GM23338 (cell line): ENCODE measurements at regions not wholly inside any gene's neighbourhood (a gene's known extent, or its start where the extent isn't known, plus 50 kb on each side); places are given as distances from the start of the nearest gene placed in this dataset.
"Not testable (repeated sequence)": the region's sequence is repeated elsewhere in the genome, so short reads cannot be mapped to it uniquely, and the experiment has no call there.

Source experiments
- ATAC-seq: fragments of 200-7000 bp; cut with Tn5 transposase; 3 replicates; pipeline ENCODE4 v1.9.1; 2020
- DNase-seq: peaks from one replicate; pipeline ENCODE4 v3.0.0-alpha.2; 2015; ENCODE audit warnings: low spot score
- H2AFZ ChIP-seq: fragments of 200-600 bp; sonication (generic); 2 replicates; pipeline ENCODE4 v1.8.0; 2016; ENCODE audit warnings: antibody characterized with exemption, mild to moderate bottlenecking, moderate library complexity
- H3F3A ChIP-seq: fragments of 200-600 bp; sonication (generic); replicated peaks from 2 replicates; pipeline ENCODE4 v1.8.0; 2017; ENCODE audit warnings: antibody characterized with exemption, mixed run types, low read depth
- H3K27ac ChIP-seq: fragments of 200-600 bp; sonication (generic); 2 replicates; pipeline ENCODE4 v1.6.1; 2016; ENCODE audit warnings: low read depth
- H3K27me3 ChIP-seq: fragments of 200-600 bp; sonication (generic); 2 replicates; pipeline ENCODE4 v1.8.0; 2016; ENCODE audit warnings: mild to moderate bottlenecking, mixed run types, moderate library complexity; ENCODE audit not compliant: insufficient read depth
- H3K36me3 ChIP-seq: fragments of 200-600 bp; sonication (generic); 2 replicates; pipeline ENCODE4 v1.8.0; 2016; ENCODE audit warnings: mild to moderate bottlenecking; ENCODE audit not compliant: insufficient read depth
- H3K4me1 ChIP-seq: fragments of 200-600 bp; sonication (generic); 2 replicates; pipeline ENCODE4 v1.8.0; 2016; ENCODE audit warnings: mild to moderate bottlenecking, moderate library complexity; ENCODE audit not compliant: insufficient read depth
- H3K4me2 ChIP-seq: fragments of 200-600 bp; sonication (generic); 2 replicates; pipeline ENCODE4 v1.7.1; 2017; ENCODE audit warnings: mixed run types
- H3K4me3 ChIP-seq: fragments of 200-600 bp; sonication (generic); 2 replicates; pipeline ENCODE4 v1.6.1; 2016; ENCODE audit warnings: mixed run types
- H3K79me2 ChIP-seq: fragments of 200-600 bp; sonication (generic); replicated peaks from 2 replicates; pipeline ENCODE4 v1.8.0; 2017; ENCODE audit warnings: mild to moderate bottlenecking; ENCODE audit not compliant: insufficient read depth
- H3K9me2 ChIP-seq: fragments of 200-600 bp; sonication (generic); 2 replicates; pipeline ENCODE4 v1.8.0; 2017; ENCODE audit not compliant: insufficient read depth
- H4K20me1 ChIP-seq: fragments of 200-600 bp; sonication (generic); replicated peaks from 2 replicates; pipeline ENCODE4 v1.8.0; 2017; ENCODE audit warnings: mild to moderate bottlenecking; ENCODE audit not compliant: insufficient read depth
- H3K27ac Mint-ChIP-seq: 2 replicates; pipeline ENCODE4 v1.8.0; 2020; ENCODE audit warnings: inconsistent platforms, mild to moderate bottlenecking, moderate library complexity, mixed read lengths
- H3K27me3 Mint-ChIP-seq: 3 replicates; pipeline ENCODE4 v1.8.0; 2022; ENCODE audit warnings: low read depth, mild to moderate bottlenecking, moderate library complexity, mixed read lengths, inconsistent platforms; ENCODE audit not compliant: insufficient read depth, poor library complexity
- H3K36me3 Mint-ChIP-seq: 3 replicates; pipeline ENCODE4 v1.8.0; 2021; ENCODE audit warnings: low read depth, mild to moderate bottlenecking, inconsistent platforms, moderate library complexity, mixed read lengths
- H3K4me1 Mint-ChIP-seq: 3 replicates; pipeline ENCODE4 v1.8.0; 2020; ENCODE audit warnings: mild to moderate bottlenecking, inconsistent platforms, mixed read lengths
- H3K4me3 Mint-ChIP-seq: 3 replicates; pipeline ENCODE4 v1.8.0; 2021; ENCODE audit warnings: moderate library complexity, mild to moderate bottlenecking, inconsistent platforms, mixed read lengths
- H3K9me3 Mint-ChIP-seq: 3 replicates; pipeline ENCODE4 v1.8.0; 2020; ENCODE audit warnings: moderate library complexity, mild to moderate bottlenecking, inconsistent platforms, mixed read lengths
- CREB1 ChIP-seq: fragments of 250-450 bp; sonication (Bioruptor Pico); IDR thresholded peaks from 2 replicates; pipeline ENCODE4 v1.5.0; 2020; ENCODE audit warnings: low read depth, mild to moderate bottlenecking, moderate library complexity
- EZH2 ChIP-seq: fragments of 200-600 bp; sonication (generic); IDR thresholded peaks from one replicate; pipeline ENCODE4 v1.8.0; 2017; ENCODE audit warnings: antibody characterized with exemption, mild to moderate bottlenecking, low read depth; ENCODE audit not compliant: unreplicated experiment
- EZH2phosphoT487 ChIP-seq: fragments of 200-600 bp; sonication (generic); IDR thresholded peaks from one replicate; pipeline ENCODE4 v1.8.1; 2018; ENCODE audit warnings: antibody characterized with exemption; ENCODE audit not compliant: unreplicated experiment
- JUNB ChIP-seq: IDR thresholded peaks from one replicate; pipeline ENCODE4 v1.6.1; 2016; ENCODE audit warnings: antibody characterized with exemption; ENCODE audit not compliant: unreplicated experiment
- NANOG ChIP-seq: IDR thresholded peaks from 2 replicates; pipeline ENCODE4 v1.6.1; 2016; ENCODE audit warnings: antibody characterized with exemption, borderline replicate concordance
- POLR2AphosphoS5 ChIP-seq: IDR thresholded peaks from 2 replicates; pipeline ENCODE4 v1.6.1; 2016; ENCODE audit warnings: antibody characterized with exemption, low read depth
- STAT1 ChIP-seq: IDR thresholded peaks from one replicate; pipeline ENCODE4 v1.6.1; 2016; ENCODE audit warnings: antibody characterized with exemption; ENCODE audit not compliant: unreplicated experiment
- ZNF114 ChIP-seq: fragments of 250-450 bp; sonication (Bioruptor Pico); IDR thresholded peaks from 2 replicates; pipeline ENCODE4 v1.5.0; 2020; ENCODE audit warnings: mild to moderate bottlenecking, moderate library complexity
- ZNF331 ChIP-seq: fragments of 250-450 bp; sonication (Bioruptor Pico); IDR thresholded peaks from 2 replicates; pipeline ENCODE4 v1.5.0; 2020; ENCODE audit warnings: low read depth, mild to moderate bottlenecking, moderate library complexity
- TF ChIP-seq, protein P1 (sequence below), 2 experiments: fragments of 200-600 bp in 1 of 2; sonication (generic) in 1 of 2; conservative IDR thresholded peaks; 2 replicates each; pipeline versions ENCODE4 v1.5.1 to v1.6.1; 2016 to 2017; ENCODE audit warnings: antibody characterized with exemption in 2 of 2, low read depth in 2 of 2, mild to moderate bottlenecking in 2 of 2, moderate library complexity in 1 of 2
- TF ChIP-seq, protein P2 (sequence below): IDR thresholded peaks from 2 replicates; pipeline ENCODE4 v1.6.1; 2016; ENCODE audit warnings: antibody characterized with exemption
- TF ChIP-seq, protein P3 (sequence below): fragments of 250-450 bp; sonication (Bioruptor Pico); IDR thresholded peaks from 2 replicates; pipeline ENCODE4 v1.5.0; 2020; ENCODE audit warnings: mild to moderate bottlenecking, moderate library complexity

DNA sequence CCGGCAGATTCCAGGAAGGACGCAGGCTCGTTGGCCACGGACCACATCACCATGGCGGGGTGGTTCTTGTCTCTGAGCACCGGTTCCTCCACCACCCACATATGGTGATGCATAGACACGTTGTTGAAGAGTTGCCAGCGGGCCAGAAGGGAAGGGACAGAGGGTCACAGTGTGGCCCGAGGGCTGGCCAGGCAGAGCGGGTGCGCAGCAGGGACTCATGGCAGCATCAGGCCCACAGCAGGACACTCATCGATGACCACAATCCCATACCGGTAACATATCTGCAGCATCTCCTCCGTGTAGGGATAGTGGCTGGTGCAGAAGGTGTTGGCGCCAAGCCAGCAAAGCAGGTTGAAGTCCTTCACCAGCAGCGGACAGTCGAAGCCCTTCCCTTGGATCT is 469.2 kb upstream of the FAM174A start:
- H3K4me1 ChIP-seq, H3K4me3 Mint-ChIP-seq, H2AFZ ChIP-seq, H3K4me1 Mint-ChIP-seq, ATAC-seq, DNase-seq, H3K9me3 Mint-ChIP-seq, H3K4me3 ChIP-seq, H4K20me1 ChIP-seq, H3K27ac ChIP-seq, H3K27ac Mint-ChIP-seq, H3K27me3 ChIP-seq, H3K27me3 Mint-ChIP-seq, H3K4me2 ChIP-seq, H3F3A ChIP-seq, H3K36me3 ChIP-seq, H3K79me2 ChIP-seq, H3K36me3 Mint-ChIP-seq, H3K9me2 ChIP-seq: not testable (repeated sequence)

DNA sequence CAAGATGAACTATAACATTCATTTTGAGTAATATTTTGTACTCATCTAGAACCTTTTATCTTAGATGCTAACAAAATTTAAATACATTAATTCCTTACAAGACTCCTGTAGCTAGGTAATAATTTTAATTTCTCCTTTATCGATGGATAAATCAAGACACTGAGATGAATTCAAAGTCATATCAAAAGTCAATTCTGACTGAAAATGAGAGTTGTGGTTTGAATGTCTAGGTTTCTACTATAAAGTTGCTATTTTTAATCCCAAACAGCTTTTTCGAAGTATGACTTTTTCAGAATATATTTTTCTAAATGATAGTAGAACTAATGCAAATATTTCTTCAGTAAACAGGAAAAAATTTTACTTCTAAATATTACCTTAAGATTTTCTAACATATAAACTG is 491.7 kb upstream of the FAM174A start:
- Histone ChIP-seq H3K27me3 (no peaks in the 10 kb centered on the region), H3K36me3 (no peaks in the 10 kb centered on the region), H3K4me3 (no peak overlapping the region)
- TF ChIP-seq CREB1 (CRISPR knock-in tag) (no peak), ZNF114 (CRISPR knock-in tag) (no peak), NANOG (no peak), STAT1 (no peak), EZH2phosphoT487 (no peak), EZH2 (no peak), ZNF331 (CRISPR knock-in tag) (no peak), JUNB (no peak), POLR2AphosphoS5 (no peak)
- TF ChIP-seq, protein P1, sequence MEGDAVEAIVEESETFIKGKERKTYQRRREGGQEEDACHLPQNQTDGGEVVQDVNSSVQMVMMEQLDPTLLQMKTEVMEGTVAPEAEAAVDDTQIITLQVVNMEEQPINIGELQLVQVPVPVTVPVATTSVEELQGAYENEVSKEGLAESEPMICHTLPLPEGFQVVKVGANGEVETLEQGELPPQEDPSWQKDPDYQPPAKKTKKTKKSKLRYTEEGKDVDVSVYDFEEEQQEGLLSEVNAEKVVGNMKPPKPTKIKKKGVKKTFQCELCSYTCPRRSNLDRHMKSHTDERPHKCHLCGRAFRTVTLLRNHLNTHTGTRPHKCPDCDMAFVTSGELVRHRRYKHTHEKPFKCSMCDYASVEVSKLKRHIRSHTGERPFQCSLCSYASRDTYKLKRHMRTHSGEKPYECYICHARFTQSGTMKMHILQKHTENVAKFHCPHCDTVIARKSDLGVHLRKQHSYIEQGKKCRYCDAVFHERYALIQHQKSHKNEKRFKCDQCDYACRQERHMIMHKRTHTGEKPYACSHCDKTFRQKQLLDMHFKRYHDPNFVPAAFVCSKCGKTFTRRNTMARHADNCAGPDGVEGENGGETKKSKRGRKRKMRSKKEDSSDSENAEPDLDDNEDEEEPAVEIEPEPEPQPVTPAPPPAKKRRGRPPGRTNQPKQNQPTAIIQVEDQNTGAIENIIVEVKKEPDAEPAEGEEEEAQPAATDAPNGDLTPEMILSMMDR (conservative IDR thresholded peaks at IDR 0.05; ENCODE audit: low read depth in 2 of 2), result no peak
- TF ChIP-seq, protein P2, sequence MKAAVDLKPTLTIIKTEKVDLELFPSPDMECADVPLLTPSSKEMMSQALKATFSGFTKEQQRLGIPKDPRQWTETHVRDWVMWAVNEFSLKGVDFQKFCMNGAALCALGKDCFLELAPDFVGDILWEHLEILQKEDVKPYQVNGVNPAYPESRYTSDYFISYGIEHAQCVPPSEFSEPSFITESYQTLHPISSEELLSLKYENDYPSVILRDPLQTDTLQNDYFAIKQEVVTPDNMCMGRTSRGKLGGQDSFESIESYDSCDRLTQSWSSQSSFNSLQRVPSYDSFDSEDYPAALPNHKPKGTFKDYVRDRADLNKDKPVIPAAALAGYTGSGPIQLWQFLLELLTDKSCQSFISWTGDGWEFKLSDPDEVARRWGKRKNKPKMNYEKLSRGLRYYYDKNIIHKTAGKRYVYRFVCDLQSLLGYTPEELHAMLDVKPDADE, result no peak
- TF ChIP-seq, protein P3, sequence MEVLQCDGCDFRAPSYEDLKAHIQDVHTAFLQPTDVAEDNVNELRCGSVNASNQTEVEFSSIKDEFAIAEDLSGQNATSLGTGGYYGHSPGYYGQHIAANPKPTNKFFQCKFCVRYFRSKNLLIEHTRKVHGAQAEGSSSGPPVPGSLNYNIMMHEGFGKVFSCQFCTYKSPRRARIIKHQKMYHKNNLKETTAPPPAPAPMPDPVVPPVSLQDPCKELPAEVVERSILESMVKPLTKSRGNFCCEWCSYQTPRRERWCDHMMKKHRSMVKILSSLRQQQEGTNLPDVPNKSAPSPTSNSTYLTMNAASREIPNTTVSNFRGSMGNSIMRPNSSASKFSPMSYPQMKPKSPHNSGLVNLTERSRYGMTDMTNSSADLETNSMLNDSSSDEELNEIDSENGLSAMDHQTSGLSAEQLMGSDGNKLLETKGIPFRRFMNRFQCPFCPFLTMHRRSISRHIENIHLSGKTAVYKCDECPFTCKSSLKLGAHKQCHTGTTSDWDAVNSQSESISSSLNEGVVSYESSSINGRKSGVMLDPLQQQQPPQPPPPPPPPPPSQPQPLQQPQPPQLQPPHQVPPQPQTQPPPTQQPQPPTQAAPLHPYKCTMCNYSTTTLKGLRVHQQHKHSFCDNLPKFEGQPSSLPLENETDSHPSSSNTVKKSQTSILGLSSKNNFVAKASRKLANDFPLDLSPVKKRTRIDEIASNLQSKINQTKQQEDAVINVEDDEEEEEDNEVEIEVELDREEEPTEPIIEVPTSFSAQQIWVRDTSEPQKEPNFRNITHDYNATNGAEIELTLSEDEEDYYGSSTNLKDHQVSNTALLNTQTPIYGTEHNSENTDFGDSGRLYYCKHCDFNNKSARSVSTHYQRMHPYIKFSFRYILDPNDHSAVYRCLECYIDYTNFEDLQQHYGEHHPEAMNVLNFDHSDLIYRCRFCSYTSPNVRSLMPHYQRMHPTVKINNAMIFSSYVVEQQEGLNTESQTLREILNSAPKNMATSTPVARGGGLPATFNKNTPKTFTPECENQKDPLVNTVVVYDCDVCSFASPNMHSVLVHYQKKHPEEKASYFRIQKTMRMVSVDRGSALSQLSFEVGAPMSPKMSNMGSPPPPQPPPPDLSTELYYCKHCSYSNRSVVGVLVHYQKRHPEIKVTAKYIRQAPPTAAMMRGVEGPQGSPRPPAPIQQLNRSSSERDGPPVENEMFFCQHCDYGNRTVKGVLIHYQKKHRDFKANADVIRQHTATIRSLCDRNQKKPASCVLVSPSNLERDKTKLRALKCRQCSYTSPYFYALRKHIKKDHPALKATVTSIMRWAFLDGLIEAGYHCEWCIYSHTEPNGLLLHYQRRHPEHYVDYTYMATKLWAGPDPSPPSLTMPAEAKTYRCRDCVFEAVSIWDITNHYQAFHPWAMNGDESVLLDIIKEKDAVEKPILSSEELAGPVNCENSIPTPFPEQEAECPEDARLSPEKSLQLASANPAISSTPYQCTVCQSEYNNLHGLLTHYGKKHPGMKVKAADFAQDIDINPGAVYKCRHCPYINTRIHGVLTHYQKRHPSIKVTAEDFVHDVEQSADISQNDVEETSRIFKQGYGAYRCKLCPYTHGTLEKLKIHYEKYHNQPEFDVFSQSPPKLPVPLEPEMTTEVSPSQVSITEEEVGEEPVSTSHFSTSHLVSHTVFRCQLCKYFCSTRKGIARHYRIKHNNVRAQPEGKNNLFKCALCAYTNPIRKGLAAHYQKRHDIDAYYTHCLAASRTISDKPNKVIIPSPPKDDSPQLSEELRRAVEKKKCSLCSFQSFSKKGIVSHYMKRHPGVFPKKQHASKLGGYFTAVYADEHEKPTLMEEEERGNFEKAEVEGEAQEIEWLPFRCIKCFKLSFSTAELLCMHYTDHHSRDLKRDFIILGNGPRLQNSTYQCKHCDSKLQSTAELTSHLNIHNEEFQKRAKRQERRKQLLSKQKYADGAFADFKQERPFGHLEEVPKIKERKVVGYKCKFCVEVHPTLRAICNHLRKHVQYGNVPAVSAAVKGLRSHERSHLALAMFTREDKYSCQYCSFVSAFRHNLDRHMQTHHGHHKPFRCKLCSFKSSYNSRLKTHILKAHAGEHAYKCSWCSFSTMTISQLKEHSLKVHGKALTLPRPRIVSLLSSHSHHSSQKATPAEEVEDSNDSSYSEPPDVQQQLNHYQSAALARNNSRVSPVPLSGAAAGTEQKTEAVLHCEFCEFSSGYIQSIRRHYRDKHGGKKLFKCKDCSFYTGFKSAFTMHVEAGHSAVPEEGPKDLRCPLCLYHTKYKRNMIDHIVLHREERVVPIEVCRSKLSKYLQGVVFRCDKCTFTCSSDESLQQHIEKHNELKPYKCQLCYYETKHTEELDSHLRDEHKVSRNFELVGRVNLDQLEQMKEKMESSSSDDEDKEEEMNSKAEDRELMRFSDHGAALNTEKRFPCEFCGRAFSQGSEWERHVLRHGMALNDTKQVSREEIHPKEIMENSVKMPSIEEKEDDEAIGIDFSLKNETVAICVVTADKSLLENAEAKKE, result no peak

More for the DNA sequence above, 491.7 kb upstream of the FAM174A start:
- no peaks in the 10 kb centered on the region for H3K9me3 Mint-ChIP-seq
- no peak overlapping the region for H3K4me3 Mint-ChIP-seq
- peaks cover 6% of the 10 kb centered on the region; the same call in 2 of the 3 replicates for H3K4me1 Mint-ChIP-seq
- H3K36me3 Mint-ChIP-seq, result no peaks in the 10 kb centered on the region
- DNase-seq (no peak), ATAC-seq (no peak)
- no peak overlapping the region for H3K27ac Mint-ChIP-seq
- H3F3A ChIP-seq, result no peaks in the 10 kb centered on the region
- H3K79me2 ChIP-seq, result no peaks in the 10 kb centered on the region
- H2AFZ ChIP-seq, result no peak overlapping the region
- H4K20me1 ChIP-seq, result no peaks in the 10 kb centered on the region
- no peaks in the 10 kb centered on the region for H3K4me1 ChIP-seq
- H3K9me2 ChIP-seq, result no peaks in the 10 kb centered on the region
- H3K27ac ChIP-seq, result no peak overlapping the region
- no peaks in the 10 kb centered on the region for H3K27me3 Mint-ChIP-seq
- H3K4me2 ChIP-seq, result no peak overlapping the region
